Cardiac muscle cell (in vitro differentiated cells and primary cell): ENCODE measurements at regions not wholly inside any gene's neighbourhood (a gene's known extent, or its start where the extent isn't known, plus 50 kb on each side); places are given as distances from the start of the nearest gene placed in this dataset.

ENCODE experiments used
- DNase-seq, 2 donors: peaks; one replicate each; pipeline versions ENCODE4 v3.0.0 to v3.0.0-alpha.2; 2010 to 2017; ENCODE audit warnings: low read depth in 1 of 2, low spot score in 1 of 2
- H3K27ac ChIP-seq: fragments of 200-600 bp; sonication (generic); 2 replicates; pipeline ENCODE4 v1.5.1; 2016
- H3K27me3 ChIP-seq: fragments of 200-600 bp; sonication (generic); 2 replicates; pipeline ENCODE4 v1.6.0; 2016; ENCODE audit warnings: control low read depth
- H3K36me3 ChIP-seq: fragments of 200-600 bp; sonication (generic); 2 replicates; pipeline ENCODE4 v1.5.1; 2016; ENCODE audit warnings: control low read depth
- H3K4me1 ChIP-seq: fragments of 200-600 bp; sonication (generic); 2 replicates; pipeline ENCODE4 v1.8.1; 2017; ENCODE audit warnings: low read depth, mild to moderate bottlenecking, mixed run types
- H3K4me3 ChIP-seq: fragments of 200-600 bp; sonication (generic); 2 replicates; pipeline ENCODE4 v1.5.1; 2016; ENCODE audit warnings: mild to moderate bottlenecking
- H3K9me3 ChIP-seq: fragments of 200-600 bp; sonication (generic); 2 replicates; pipeline ENCODE4 v1.5.1; 2017; ENCODE audit warnings: low read depth, mild to moderate bottlenecking, control low read depth
- CTCF ChIP-seq: IDR thresholded peaks from 2 replicates; pipeline ENCODE4 v1.5.1; 2012; ENCODE audit warnings: low read depth, mild to moderate bottlenecking, low read length

GRCh38 chr3:13135811-13136321 lies 62.6 kb upstream of the IQSEC1 start:
- no peaks in the 10 kb centered on the region for H3K27me3 ChIP-seq

GRCh38 chr3:13135251-13135810 lies 62.1 kb upstream of the IQSEC1 start:
- Histone ChIP-seq H3K4me3 (no peak overlapping the region), H3K36me3 (no peaks in the 10 kb centered on the region), H3K27me3 (no peaks in the 10 kb centered on the region), H3K4me1 (no peaks in the 10 kb centered on the region), H3K27ac (no peak overlapping the region), H3K9me3 (no peaks in the 10 kb centered on the region)
- TF ChIP-seq CTCF, result no peak
- no peak for DNase-seq

More at GRCh38 chr3:13135811-13136321, 62.6 kb upstream of the IQSEC1 start:
- H3K4me1 ChIP-seq, result no peaks in the 10 kb centered on the region
- TF ChIP-seq CTCF, result no peak
- H3K9me3 ChIP-seq, result no peaks in the 10 kb centered on the region
- DNase-seq, result no peak
- H3K36me3 ChIP-seq, result no peaks in the 10 kb centered on the region
- no peak overlapping the region for H3K27ac ChIP-seq
- H3K4me3 ChIP-seq, result no peak overlapping the region

GRCh38 chr3:13134879-13135206 lies 61.6 kb upstream of the IQSEC1 start:
- no peak for DNase-seq
- no peak overlapping the region for H3K27ac ChIP-seq
- H3K9me3 ChIP-seq, result no peaks in the 10 kb centered on the region
- H3K36me3 ChIP-seq, result no peaks in the 10 kb centered on the region
- TF ChIP-seq CTCF, result no peak
- H3K4me1 ChIP-seq, result no peaks in the 10 kb centered on the region
- no peaks in the 10 kb centered on the region for H3K27me3 ChIP-seq
- no peak overlapping the region for H3K4me3 ChIP-seq

GRCh38 chr3:13134166-13134878 lies 61.1 kb upstream of the IQSEC1 start:
- Histone ChIP-seq H3K36me3 (no peaks in the 10 kb centered on the region), H3K4me1 (no peaks in the 10 kb centered on the region), H3K9me3 (no peaks in the 10 kb centered on the region), H3K27ac (no peak overlapping the region), H3K27me3 (no peaks in the 10 kb centered on the region), H3K4me3 (no peak overlapping the region)
- DNase-seq, result no peak
- TF ChIP-seq CTCF, result no peak

GRCh38 chr3:13133471-13133981 lies 60.3 kb upstream of the IQSEC1 start:
- TF ChIP-seq CTCF, result no peak
- Histone ChIP-seq H3K4me1 (no peaks in the 10 kb centered on the region), H3K27ac (no peak overlapping the region), H3K27me3 (no peaks in the 10 kb centered on the region), H3K36me3 (no peaks in the 10 kb centered on the region), H3K9me3 (no peaks in the 10 kb centered on the region), H3K4me3 (no peak overlapping the region)
- DNase-seq, result no peak
